ENCODE measurements at regions not wholly inside any gene's neighbourhood (a gene's known extent, or its start where the extent isn't known, plus 50 kb on each side); places are given as distances from the start of the nearest gene placed in this dataset.
"Not testable (repeated sequence)": the region's sequence is repeated elsewhere in the genome, so short reads cannot be mapped to it uniquely, and the experiment has no call there.

DNA sequence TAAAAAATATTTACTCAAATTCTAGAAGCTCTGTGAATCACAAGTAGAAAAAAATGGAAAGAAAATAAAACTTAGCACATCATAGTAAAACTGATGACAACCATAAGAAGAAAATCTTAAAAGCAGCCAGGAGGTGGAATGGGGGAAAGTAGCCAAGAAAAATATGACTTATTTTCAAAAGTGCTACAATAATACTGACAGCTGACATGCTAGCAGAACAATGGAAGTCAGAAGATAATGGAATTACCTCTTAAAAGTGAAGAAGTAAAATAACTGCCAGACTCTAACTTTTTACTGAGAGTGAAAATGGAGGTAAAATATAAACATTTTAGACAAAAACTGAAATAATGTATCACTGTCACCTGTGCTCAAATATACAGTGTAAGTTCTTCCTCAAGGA lies 532.2 kb upstream of the SGCD start:
- no peak for DNase-seq

- no peak for DNase-seq
Measured at GRCh38 chr5:155799308-155799707, 527.7 kb upstream of the SGCD start.

DNA sequence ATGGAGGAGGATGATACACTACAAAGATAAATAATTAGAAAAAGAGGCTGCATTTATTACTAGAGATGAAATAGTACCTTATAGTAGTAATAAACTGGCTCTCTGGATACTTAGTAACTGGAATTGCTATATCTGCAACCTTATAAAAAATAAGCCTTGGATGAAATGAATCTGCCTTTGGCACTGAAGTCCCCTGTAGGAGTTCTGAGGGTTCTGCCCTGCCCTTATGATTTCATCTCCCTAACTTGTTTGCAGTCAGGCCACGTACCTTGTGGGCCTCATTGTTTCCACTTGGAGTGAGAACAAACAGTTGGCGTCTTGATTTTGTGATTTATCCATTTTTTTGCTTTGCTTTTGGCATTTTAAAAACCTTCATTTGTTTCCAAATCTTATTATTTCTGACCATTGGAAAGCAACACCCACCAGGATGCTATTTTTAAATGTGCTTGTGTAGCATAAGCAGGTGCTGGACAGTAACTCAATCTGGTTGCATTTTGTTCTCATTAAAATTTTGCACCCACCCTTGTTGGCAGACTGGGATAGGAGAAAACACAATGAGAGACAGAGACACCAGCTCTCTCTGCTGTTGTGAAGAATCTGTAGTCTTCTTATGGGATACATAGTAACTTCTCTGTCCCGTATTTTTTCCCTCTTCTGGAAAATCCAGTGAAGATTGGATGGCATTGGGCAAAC lies 518.9 kb upstream of the SGCD start:
- DNase-seq: no peak

GRCh38 chr5:155815248-155815647 lies 511.7 kb upstream of the SGCD start:
- no peak for DNase-seq

- no peak for DNase-seq
Measured at GRCh38 chr5:155822177-155822576, 504.8 kb upstream of the SGCD start.

DNA sequence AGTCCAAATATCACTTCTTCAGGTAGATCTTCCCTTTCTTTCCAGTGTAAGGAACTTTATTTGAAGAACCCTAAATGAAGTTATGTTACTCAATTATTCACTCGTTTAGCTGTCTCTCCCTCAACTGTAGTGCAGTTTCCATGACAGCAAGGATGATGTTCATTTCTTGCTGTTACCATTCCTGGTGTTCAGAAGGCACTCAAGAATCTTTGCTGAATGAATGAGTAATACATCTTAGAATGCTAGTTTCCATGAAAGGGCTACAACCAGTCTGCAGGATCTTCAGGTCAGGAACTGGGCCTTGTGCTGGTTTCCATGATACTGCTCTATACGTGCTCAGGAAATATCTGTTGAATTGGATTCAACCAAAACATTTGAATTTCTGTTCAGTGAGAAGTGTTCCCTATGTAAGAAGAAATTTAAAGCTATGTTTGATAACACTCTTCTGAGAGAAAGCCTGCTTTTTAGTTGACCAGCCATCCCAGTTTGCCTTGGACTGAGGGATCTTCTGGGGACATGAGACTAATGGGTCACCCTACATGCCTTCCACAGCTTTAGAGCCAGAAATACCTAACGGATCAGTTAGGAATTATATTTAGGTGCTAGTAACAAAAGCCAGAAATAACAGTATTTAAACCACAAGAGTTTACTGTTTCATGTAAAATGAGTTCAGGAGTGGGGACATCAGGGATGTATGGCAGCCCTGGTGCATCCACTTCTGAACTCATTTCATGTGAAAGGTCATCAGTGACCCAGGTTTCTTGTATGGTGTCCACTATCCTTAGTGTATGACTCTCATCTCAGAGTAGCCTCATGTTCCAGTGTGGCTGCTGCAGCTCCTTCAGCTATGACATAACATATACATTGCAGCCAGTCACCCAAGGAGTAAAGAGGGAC lies 500.1 kb upstream of the SGCD start:
- DNase-seq: no peak

DNA sequence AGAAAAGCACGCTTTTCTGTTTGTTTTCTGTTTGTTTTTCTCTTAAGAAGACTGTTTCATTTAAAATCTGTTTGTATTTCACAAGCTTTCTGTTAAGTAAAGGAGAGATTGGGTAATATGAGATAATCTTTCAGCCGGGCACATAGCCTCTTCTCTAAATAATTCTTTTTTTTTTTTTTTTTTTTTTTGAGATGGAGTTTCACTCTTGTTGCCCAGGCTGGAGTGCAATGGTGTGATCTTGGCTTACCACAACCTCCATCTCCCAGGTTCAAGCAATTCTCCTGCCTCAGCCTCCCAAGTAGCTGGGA lies 499.5 kb upstream of the SGCD start:
- not testable (repeated sequence) for DNase-seq

GRCh38 chr5:155827949-155828348 lies 499.0 kb upstream of the SGCD start:
- DNase-seq: no peak

DNA sequence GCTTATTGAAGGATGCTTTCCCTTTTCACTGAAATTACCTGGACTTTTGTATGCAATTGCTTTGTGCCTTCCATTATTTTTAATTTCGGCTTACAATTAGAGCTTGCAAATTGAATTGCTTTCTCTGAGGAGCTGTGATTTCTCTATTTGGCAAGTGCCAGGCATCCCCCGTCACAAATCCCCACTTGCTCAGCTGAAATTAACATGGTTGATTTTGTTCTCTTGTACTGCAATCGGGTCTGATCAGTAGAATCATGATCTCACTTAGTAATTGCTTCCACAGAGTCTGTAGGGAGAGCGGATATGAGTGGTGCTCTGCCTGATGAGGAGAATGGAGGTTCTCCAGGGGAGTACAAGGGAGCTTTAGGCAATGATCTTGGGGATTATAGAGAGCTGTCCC lies 495.5 kb upstream of the SGCD start:
- no peak for DNase-seq

DNA sequence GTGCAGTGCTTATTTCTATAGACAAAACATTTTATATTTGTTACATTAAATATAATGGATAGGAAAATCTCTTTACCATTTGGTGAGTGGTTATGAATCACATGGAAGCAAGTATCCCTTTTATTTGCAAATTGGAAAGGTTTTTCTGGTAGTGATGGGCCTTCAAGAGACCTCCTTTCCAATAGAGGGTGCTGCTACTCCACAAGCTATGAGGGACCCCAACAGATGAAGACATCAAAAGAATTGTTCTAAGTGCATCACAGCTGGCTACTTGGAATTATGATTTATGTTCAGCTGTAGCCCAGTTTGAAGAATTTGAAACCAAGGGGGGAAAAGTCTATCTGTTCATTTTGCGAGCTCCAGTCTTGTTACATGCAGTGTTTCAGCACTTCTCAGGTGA lies 493.7 kb upstream of the SGCD start:
- DNase-seq: no peak

GRCh38 chr5:155834271-155834975 lies 492.5 kb upstream of the SGCD start:
- DNase-seq: no peak

DNA sequence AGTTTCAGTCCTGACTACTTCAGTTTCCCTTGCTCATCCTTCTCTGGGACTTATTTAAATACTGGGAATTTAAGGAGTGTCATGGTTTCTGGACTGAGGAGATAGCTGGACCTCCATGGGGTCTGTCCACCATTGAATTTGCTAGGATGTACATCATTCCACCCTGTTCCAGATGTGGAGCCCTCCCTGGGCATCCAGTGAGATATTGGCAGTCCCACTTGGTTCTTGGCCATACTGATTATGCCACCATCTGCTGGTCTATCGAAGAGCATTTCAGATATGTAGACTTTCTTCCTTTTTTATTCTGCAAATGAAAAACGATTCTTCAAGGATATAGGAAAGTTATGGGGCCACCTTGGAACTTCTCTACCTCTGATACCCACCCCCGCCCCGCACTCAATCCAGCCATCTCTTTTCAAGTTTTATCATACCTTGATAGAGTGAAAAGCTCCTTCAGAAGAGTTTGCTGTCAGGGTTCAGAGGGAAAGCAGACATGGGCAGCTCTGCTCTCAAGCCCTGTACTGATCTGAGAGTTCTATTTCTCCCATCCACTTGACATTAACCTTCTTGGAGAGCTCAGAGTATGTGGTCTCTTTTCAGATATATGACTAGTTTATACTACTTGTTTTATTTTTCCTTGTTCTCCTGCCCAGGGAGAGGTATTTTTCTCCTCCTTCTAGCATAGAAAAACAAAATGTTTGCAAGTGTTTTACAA lies 490.7 kb upstream of the SGCD start:
- DNase-seq: no peak

DNA sequence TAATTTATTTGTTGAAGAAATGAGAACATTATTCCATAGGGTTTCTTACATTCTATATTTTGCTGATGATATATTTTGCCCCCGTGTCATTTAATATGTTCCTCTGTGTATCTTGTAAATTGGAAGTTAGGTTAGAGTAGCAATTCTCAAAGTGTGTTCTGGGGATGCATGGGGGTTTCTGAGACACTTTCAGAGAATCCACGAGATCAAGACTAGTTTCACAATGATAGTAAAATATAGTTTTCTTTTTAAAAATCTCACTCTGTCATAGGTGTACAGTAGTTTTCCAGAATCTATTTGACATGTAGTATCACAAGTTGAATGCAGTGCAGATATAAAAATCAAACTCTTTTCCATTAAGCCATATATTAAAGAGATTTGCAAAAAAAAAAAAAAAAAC lies 488.6 kb upstream of the SGCD start:
- DNase-seq: no peak

GRCh38 chr5:155839251-155840037 lies 487.5 kb upstream of the SGCD start:
- no peak for DNase-seq

- no peak for DNase-seq
Measured at GRCh38 chr5:155844542-155844941, 482.4 kb upstream of the SGCD start.

GRCh38 chr5:155850370-155850769 lies 476.6 kb upstream of the SGCD start:
- DNase-seq: no peak

- no peak for DNase-seq
Measured at GRCh38 chr5:155866971-155867370, 460.0 kb upstream of the SGCD start.

- DNase-seq: no peak
Measured at GRCh38 chr5:155867522-155868088, 459.4 kb upstream of the SGCD start.

DNA sequence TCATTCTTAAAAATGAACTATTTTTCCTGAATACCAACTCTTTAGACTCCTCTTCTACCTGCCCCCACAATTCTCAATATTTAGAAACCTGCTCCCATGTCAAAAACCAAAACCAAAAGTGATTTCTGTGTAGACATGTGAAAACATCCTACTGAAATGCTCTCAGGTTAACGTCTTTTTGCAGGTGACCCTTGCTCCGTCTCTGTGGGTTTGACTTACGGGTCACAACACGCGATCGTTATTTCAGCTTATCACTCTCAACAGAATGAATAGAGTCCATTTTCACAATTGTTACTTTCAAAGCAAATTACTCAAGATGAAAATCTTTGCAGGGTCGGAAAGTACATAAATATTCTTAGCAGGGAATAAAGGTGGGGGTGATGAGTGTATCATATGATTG lies 456.3 kb upstream of the SGCD start:
- DNase-seq: no peak

- DNase-seq: no peak
Measured at GRCh38 chr5:155871623-155872022, 455.3 kb upstream of the SGCD start.

DNA sequence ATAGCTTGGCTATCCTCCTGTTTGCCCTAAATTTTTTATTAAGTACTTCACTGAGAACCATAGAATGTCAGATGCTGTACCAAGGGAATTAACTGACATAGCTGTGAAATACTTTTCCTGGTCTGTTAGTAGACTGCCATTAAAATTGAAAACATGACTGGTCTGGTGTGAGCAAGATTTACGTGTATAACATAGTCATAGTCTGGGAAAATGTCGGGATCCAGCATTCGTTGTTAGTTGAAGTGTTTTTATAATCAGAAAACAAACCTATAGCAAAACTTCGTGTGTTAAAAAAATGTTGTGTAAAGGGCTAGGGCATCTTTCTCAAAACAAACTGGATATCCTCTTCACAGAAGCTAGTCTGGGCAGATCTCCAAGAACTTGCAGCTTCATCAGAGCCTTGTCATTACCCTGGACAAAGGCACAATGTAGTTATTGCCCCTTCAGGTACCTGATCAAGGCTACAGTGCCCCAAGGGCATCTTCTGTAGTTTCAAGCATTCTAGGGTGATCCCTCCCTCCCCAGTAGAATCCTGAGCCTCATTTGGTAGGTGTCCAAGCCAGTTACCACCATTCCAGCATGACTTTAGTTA lies 454.2 kb upstream of the SGCD start:
- no peak for DNase-seq

All from MV-4-11 (cell line).